Amniotic epithelial cell (primary cell): ENCODE measurements at regions not wholly inside any gene's neighbourhood (a gene's known extent, or its start where the extent isn't known, plus 50 kb on each side); places are given as distances from the start of the nearest gene placed in this dataset.

Source experiments
- DNase-seq: peaks from one replicate; pipeline ENCODE4 v3.0.0-alpha.2; 2010; ENCODE audit warnings: low read depth

GRCh38 chr15:26477044-26477443, 295.8 kb downstream of the GABRB3 start:
- DNase-seq = no peak

- DNase-seq = no peak
These were observed 297.3 kb downstream of the GABRB3 start for GRCh38 chr15:26475554-26475953.

GRCh38 chr15:26472661-26473060, 300.2 kb downstream of the GABRB3 start:
- DNase-seq = no peak

DNA sequence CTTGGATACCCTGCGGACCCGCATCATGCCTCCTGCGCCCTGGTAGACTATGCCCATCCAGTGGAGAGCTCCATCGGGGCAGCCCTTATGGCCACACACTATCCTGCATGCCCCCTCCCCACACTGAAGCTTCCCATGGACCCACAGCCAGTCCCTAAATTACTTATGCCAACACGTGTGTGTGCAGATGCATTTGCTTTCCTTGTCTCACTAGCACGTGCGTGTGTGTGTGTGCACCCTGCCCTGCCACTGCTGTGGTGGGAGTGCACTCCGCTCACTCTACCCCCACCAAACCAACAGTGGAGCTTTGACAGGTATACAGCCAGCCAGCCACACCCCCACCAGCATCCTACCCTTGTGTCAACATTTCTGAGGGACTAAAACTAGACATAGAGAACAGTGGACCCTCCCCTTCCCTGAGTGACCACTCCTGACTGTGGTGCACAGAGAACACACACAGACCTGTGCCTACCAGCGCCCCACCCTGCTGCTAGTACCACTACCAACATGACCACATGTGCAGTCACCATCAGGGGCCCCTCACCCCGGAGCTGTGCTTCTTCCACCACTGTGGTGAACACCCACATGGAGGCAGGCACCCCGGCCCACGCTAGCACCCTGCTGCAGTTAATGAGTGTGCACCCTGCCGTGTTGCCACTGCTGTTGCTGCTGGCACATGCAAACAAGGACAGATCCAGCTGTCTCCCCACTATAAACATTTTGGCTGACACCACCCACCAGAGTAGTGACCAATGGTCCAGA, 310.8 kb downstream of the GABRB3 start:
- no peak for DNase-seq

GRCh38 chr15:26460165-26460564, 312.7 kb downstream of the GABRB3 start:
- no peak for DNase-seq

- no peak for DNase-seq
These were observed 317.0 kb downstream of the GABRB3 start for GRCh38 chr15:26455828-26456227.

DNA sequence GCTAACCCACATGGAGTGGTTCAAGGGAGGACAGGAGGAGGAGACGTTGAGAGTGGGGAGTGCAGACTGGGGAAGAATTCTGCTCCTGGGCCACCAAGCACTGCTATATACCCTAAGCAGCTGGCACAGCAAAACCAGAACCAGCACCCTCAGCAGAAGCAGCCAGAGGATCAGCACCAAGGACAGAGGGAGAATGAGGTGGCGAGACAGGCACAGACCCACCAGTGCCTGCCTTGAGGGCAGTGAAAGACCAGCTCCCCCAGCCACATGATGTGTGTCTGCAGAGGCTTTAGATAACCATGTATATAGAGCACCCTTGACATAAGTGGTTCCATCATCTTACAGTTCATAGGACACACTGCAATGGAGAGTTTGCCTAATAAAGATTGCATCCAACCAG, 319.0 kb downstream of the GABRB3 start:
- DNase-seq = no peak

- DNase-seq = no peak
These were observed 320.9 kb downstream of the GABRB3 start for GRCh38 chr15:26451995-26452394.

DNA sequence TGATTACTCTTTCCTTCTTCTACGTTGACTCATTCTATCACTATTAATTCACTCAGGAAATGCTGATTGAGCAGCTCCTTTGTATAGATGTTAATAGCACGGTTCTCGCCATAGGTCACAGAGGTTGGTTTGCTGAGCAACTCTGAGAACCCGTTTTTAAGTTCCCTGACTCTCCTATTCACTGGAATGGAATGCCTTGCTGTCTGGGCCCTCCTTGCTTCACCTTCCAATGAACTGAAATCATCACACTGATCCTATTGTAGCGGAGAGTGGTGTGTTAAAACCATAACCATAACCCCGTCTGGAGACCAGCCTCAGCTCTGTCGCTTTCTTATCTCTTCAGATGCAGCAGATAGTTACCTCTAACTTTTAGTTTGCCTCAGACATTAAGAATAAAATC, 323.6 kb downstream of the GABRB3 start:
- DNase-seq = no peak

DNA sequence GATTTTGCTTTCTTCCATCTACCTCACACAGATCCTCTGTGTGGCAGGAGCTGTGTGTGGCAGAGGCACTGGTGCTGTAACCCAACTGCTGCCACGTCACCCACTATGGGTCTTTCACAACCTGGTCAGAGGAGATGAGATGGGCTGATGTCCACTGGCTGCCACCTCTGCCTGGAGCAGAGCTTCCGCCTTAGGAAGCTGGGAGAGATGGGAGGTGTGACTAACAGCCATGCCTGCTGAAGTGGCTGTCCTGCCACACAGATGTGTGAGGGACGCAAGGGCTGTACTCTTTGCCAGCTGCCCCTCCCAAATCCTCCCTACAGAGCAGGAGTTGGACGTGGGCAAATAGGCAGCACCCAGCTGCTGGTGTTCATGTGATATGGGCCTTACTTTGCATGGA, 329.5 kb downstream of the GABRB3 start:
- DNase-seq = no peak

DNA sequence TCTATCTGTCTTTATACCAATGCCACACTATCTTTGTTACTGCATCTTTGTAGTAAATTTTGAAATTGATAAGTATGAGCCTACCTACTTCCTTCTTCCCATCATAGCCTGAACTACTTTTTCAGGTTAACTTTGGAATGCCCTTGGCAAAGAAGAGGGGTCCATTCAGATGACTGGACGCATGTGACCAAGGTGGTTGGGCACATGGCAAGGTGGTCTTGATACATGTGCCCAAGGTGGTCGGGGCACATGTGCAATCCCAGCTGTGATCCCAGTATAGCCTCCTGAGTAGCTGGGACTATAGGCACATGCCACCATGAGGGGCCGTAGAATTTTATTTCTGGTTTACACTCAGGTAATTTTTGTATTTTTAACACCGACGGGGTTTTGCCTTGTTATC, 330.2 kb downstream of the GABRB3 start:
- DNase-seq = no peak

DNA sequence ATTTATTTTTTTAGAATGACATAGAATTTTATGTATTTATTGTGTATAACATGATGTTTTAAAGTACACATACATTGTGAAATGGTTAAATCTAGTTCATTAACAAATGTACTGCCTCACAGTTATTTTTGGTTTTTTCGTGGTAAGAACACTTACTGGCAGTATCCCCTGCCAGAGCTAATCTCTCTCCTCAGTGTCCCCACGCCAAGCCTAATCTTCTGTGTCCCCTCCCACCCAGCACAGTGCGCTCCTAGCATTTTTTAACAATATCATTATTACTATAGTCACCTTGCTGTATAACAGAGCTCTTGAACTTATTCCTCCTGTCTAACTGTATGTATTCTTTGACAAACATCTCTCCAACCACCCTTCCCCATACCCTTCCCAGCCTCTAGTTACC, 333.2 kb downstream of the GABRB3 start:
- DNase-seq = no peak

DNA sequence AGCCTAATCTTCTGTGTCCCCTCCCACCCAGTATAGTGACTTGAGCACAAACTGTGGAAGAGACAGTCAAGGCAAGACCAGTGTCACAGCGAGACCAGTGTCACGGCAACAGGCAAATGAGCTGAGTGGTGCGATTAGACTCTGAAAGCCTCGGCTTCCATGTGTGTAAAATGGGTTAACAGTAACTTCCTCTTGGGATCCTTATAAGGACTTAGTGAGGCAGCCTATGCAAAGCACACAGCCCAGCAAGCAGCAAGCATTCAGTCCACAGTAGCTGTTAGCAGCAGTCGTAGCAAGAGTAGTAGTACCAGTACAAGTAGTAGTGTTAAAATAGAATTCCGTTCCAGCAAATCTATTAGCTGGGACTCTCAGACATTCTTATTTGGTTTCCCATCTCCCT, 334.1 kb downstream of the GABRB3 start:
- DNase-seq = no peak

GRCh38 chr15:26438316-26438715, 334.6 kb downstream of the GABRB3 start:
- DNase-seq = no peak

DNA sequence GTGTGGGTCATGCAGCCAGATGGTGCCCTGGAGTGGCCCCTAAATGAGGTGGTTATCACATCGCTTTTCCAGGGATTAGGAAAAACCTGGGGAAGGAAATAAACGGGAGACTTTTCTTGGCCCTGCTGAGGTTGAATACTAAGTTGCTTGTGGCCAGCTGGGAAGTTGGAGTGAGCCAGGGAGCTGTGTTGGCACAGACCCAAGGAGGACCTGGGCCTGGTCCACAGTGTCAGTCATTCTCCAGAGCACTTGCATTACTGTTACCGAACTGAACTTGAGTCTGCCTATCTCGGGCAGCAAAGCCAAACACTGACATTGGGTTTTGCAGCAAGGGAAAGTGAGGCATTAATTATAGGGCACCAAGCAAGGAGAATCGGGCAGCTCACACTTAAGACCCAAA, 339.0 kb downstream of the GABRB3 start:
- no peak for DNase-seq

DNA sequence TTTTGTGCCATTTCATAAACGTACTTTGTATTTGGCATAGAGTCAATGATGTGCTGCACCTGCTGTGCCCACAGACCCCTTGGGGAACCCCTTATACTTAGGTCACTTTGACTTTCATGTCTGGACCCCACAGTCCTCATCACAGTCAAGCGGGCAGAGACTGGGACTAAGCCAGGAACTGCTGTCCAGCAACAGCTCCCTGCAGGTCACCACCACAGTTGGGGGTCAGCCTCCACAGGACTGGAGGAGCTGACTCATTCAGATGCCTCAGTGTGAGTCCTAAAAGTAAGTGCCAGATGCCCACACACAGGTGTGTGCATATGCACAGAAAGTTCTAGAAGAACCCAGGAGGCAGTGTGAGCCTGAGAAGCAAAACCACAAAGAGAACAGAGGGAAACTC, 339.8 kb downstream of the GABRB3 start:
- DNase-seq = no peak

DNA sequence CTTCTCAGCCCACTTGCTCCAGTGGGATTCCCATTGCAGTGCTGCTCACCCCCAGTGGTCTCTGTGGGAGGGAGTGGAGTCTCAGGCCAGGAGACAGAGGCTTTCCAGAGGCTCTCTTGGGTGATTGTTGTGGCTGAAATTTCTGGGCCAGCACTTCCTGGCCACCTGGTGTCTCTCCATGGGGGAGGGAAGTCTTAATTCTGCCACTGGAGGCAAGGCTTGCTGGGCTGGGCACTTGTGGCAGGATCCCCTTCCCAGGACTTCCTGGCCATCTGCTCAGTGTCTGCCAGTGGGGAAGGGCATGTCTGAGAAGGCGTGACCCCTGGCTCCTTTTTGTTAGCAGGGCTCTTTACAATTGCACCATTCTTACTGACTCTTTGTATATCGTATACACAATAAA, 351.8 kb downstream of the GABRB3 start:
- DNase-seq = no peak

DNA sequence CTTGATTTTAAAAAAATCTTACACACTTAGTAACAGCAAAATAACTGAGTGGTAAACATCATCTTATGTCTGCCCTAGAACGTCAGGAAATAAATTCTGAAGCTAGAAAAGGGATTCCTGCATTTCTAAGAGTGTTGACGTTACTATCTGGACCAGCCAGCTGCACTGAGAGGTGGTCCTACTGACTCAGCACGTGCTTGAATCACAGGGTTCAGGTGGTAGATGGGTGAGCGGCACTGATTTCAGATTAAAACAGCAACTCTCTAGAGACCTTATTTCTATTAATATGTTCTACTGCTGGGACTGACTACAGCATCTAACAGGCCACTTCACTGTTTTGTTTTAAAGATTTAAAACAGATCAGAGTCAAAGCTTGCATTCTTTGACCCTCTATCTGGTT, 377.2 kb downstream of the GABRB3 start:
- DNase-seq = no peak

DNA sequence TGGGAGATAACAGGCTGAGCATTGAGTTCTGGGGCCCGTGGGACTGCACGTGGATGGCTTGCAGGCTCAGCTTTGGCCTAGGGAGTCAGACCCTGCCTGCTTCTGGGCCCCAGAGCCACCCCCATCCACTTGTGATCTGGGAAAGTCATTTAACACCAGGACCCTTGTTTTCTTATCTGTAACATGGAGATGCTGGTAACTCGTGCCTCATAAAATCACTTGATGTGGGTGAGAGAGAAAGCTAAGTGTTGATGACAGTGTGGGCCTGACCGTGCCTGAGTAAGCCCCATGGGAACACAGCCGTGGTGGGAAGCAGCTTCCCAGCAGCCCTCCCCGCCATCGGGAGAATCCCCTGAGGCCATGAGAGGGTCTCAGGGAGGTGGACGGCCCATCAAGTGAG, 378.1 kb downstream of the GABRB3 start:
- no peak for DNase-seq

DNA sequence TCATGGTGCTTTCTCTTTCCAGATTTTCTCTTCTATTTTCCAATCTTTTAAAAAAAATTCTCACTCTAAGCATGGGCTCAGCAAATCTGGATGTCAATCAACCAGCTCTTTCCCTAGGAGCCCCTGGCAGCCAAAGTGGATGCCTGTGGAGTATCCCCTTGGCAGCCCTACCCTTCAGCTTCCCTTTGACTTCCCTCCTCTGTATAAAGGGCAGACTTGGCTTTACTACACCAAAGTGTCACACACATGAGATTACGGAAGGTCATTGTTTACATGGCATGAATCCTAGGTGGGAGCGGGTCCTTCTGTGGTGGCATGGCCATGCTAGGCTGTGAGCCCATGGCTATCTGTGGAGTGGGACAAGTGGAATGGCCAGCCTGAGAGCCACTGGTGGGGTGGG, 379.9 kb downstream of the GABRB3 start:
- DNase-seq = no peak

DNA sequence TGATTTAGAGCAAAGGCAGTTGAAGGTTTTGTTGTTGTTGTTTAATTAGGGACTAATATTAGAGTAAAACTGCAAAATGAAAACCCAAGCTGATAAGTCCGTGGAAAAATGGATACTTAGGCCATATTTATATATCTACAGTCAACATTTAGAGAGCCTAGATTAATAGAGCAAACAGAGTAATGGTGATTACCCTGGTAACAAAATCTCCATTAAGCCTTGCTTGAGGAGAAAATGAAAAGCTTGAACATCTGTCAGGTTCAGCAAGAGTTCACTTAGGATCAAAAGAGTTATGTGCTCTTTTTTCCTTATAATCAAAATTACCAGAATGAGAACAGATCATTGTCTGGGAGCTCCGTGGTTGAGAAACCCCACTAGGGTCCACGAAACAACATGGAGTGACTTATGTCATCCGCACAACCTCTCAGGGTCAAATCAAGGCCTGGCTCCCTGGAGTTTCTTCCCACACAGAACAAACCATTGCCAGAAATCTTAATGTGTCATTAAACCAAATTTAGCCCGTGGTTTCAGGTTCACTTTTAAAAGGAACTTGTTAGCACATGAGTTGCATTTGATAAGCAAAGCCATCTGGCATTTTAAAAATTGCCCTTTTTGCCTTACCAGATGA, 381.2 kb downstream of the GABRB3 start:
- no peak for DNase-seq

GRCh38 chr15:26382444-26383072, 390.3 kb downstream of the GABRB3 start:
- no peak for DNase-seq

DNA sequence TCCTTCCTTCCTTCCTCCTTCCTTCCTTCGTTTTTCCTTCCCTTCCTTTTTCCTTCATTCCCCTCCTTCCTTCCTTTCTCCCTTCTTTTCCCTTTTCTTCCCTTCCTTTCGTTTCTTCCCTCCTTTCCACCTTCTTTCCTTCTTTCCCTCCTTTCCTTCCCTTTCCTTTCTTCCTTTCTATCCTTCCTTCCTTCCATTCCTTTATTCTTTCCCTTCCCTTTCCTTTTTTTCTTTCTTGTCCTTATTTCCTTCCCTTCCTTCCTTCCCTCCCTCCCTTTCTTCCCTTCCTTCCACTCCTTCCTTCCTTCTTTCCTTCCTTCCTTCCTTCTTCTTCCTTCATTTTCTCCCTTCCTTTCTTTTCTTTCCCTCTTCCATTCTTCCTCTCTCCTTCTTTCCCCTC, 394.6 kb downstream of the GABRB3 start:
- no peak for DNase-seq

- no peak for DNase-seq
These were observed 396.6 kb downstream of the GABRB3 start for GRCh38 chr15:26376243-26376642.
